ENCODE measurements at regions not wholly inside any gene's neighbourhood (a gene's known extent, or its start where the extent isn't known, plus 50 kb on each side); places are given as distances from the start of the nearest gene placed in this dataset.
"Not testable (repeated sequence)": the region's sequence is repeated elsewhere in the genome, so short reads cannot be mapped to it uniquely, and the experiment has no call there.

GRCh38 chr2:13699939-13700338, 932.6 kb upstream of the LRATD1 start:
- TF ChIP-seq, protein P1, sequence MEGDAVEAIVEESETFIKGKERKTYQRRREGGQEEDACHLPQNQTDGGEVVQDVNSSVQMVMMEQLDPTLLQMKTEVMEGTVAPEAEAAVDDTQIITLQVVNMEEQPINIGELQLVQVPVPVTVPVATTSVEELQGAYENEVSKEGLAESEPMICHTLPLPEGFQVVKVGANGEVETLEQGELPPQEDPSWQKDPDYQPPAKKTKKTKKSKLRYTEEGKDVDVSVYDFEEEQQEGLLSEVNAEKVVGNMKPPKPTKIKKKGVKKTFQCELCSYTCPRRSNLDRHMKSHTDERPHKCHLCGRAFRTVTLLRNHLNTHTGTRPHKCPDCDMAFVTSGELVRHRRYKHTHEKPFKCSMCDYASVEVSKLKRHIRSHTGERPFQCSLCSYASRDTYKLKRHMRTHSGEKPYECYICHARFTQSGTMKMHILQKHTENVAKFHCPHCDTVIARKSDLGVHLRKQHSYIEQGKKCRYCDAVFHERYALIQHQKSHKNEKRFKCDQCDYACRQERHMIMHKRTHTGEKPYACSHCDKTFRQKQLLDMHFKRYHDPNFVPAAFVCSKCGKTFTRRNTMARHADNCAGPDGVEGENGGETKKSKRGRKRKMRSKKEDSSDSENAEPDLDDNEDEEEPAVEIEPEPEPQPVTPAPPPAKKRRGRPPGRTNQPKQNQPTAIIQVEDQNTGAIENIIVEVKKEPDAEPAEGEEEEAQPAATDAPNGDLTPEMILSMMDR (IDR thresholded peaks at IDR 0.05), result not testable (repeated sequence)
- not testable (repeated sequence) for TF ChIP-seq POLR2A (IDR thresholded peaks at IDR 0.05)

Data from Peyer's patch (tissue), 4 donors.